Keratinocyte (primary cell): ENCODE measurements at regions not wholly inside any gene's neighbourhood (a gene's known extent, or its start where the extent isn't known, plus 50 kb on each side); places are given as distances from the start of the nearest gene placed in this dataset.

Experiments used
- CTCF ChIP-seq, 3 experiments: IDR thresholded peaks in 1 of 3; conservative IDR thresholded peaks in 1 of 3; optimal IDR thresholded peaks in 1 of 3; 2 replicates in 2 of 3; 3 replicates in 1 of 3; pipeline versions ENCODE3 to v1.5.1; 2011; ENCODE audit warnings: low read length in 3 of 3, mild to moderate bottlenecking in 3 of 3, moderate library complexity in 2 of 3, control low read depth in 1 of 3, inconsistent platforms in 1 of 3; ENCODE audit not compliant: insufficient read depth in 2 of 3; ENCODE audit errors: extremely low read depth in 1 of 3
- EZH2 ChIP-seq: IDR thresholded peaks from one replicate; pipeline ENCODE4 v1.6.1; 2012; ENCODE audit warnings: inconsistent platforms, mild to moderate bottlenecking, low read length, moderate library complexity

GRCh38 chr2:220302756-220303155 lies 675.3 kb downstream of the SLC4A3 start:
- TF ChIP-seq CTCF (optimal IDR thresholded peaks at IDR 0.05 in 1 of 3, IDR thresholded peaks at IDR 0.05 in 1 of 3, conservative IDR thresholded peaks at IDR 0.05 in 1 of 3; ENCODE audit: extremely low read depth in 1 of 3, insufficient read depth in 2 of 3, low read length in 3 of 3): no peak
- TF ChIP-seq EZH2: no peak
